Activated naive CD4-positive, alpha-beta T cell treated with anti-CD3 and anti-CD28 coated beads, Interleukin-2, amount 50 U/mL, for 24 hours (primary cell): ENCODE measurements at regions not wholly inside any gene's neighbourhood (a gene's known extent, or its start where the extent isn't known, plus 50 kb on each side); places are given as distances from the start of the nearest gene placed in this dataset.
"Not testable (repeated sequence)": the region's sequence is repeated elsewhere in the genome, so short reads cannot be mapped to it uniquely, and the experiment has no call there.

Experiments
- H3K27ac Mint-ChIP-seq: one replicate; pipeline ENCODE4 v1.8.0; 2021; ENCODE audit warnings: mild to moderate bottlenecking, mixed read lengths
- H3K27me3 Mint-ChIP-seq: one replicate; pipeline ENCODE4 v1.8.0; 2021; ENCODE audit warnings: mixed read lengths
- H3K36me3 Mint-ChIP-seq: one replicate; pipeline ENCODE4 v1.8.0; 2021; ENCODE audit warnings: mixed read lengths
- H3K4me1 Mint-ChIP-seq: one replicate; pipeline ENCODE4 v1.8.0; 2021; ENCODE audit warnings: mixed read lengths
- H3K4me3 Mint-ChIP-seq: one replicate; pipeline ENCODE4 v1.8.0; 2021; ENCODE audit warnings: mild to moderate bottlenecking, mixed read lengths
- H3K9me3 Mint-ChIP-seq: one replicate; pipeline ENCODE4 v1.8.0; 2021; ENCODE audit warnings: mixed read lengths

GRCh38 chr15:79492065-79492464 is 59.9 kb downstream of the MINAR1 start:
- H3K27me3 Mint-ChIP-seq = peaks cover 13% of the 10 kb centered on the region

GRCh38 chr15:79494384-79494909 is 62.3 kb downstream of the MINAR1 start:
- Mint-ChIP-seq H3K4me3 (no peak overlapping the region), H3K27ac (no peak overlapping the region), H3K36me3 (no peaks in the 10 kb centered on the region), H3K27me3 (peaks cover 14% of the 10 kb centered on the region), H3K9me3 (no peaks in the 10 kb centered on the region), H3K4me1 (no peaks in the 10 kb centered on the region)

More at GRCh38 chr15:79492065-79492464, 59.9 kb downstream of the MINAR1 start:
- Mint-ChIP-seq H3K36me3 (no peaks in the 10 kb centered on the region), H3K9me3 (no peaks in the 10 kb centered on the region), H3K4me3 (no peak overlapping the region), H3K27ac (no peak overlapping the region), H3K4me1 (no peaks in the 10 kb centered on the region)

DNA sequence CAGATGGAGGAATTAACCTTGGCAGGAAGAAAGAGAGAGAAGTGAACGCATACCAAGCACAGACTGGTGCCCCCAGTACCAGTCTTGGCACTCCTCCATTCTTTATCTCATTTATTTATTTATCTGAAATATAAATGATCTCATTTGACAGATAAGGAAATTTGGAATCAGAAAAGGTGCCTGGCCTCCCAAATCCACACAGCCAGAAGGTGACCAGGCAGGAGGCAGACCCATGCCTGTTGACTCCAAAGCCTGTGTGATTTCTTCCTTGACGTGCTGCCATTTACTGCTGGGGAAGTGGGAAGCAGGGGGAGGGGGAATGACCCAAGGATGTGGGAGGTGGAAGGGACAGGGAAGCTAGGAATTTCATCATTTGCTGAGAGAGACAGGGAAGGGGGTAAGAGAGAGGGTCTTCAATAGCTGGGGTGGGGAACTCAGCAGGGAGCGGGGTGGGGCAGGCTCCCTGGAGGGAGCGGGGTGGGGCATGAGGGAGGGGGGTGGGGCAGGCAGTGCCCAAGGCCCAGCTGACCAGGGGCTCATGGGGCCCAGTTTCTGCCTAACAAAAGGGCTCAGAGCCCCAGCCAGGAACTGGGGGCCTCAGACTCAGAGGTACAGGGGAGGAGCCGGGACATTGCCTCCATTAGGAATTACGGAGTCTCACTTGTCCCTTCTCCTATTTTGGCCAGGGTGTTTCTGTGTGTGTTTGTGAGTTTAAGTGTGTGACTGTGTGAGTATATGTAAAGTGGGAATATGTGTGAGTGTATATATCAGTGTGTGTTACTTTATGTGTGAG is 63.0 kb downstream of the MINAR1 start:
- no peak overlapping the region for H3K4me3 Mint-ChIP-seq
- H3K4me1 Mint-ChIP-seq = no peaks in the 10 kb centered on the region
- no peaks in the 10 kb centered on the region for H3K36me3 Mint-ChIP-seq
- H3K27me3 Mint-ChIP-seq = peaks cover 14% of the 10 kb centered on the region
- no peaks in the 10 kb centered on the region for H3K9me3 Mint-ChIP-seq
- no peak overlapping the region for H3K27ac Mint-ChIP-seq

DNA sequence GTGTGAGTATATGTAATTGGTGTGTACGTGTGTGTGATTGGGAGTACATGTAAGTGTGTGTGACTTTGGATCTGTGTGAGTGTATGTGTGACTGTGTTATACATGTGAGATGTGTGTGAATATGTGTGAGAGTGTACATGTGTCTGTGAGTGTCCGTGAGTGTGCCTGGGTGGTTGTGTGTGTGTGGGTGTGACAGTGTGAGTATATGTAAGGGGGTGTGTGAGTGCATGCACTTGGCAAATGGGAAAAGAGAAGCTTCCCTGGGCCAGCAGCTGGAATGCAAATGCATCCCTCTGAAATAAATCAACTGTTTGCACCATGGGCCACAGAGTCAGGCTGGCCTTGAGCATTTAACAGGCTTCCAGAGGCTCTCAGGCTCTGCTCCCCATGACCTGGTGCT is 63.6 kb downstream of the MINAR1 start:
- H3K27ac Mint-ChIP-seq = no peak overlapping the region
- no peaks in the 10 kb centered on the region for H3K9me3 Mint-ChIP-seq
- H3K36me3 Mint-ChIP-seq = no peaks in the 10 kb centered on the region
- H3K4me3 Mint-ChIP-seq = no peak overlapping the region
- H3K4me1 Mint-ChIP-seq = no peaks in the 10 kb centered on the region
- H3K27me3 Mint-ChIP-seq = peaks cover 14% of the 10 kb centered on the region

GRCh38 chr15:79496838-79497237 is 64.7 kb downstream of the MINAR1 start:
- no peak overlapping the region for H3K27ac Mint-ChIP-seq
- H3K9me3 Mint-ChIP-seq = no peaks in the 10 kb centered on the region
- no peak overlapping the region for H3K4me3 Mint-ChIP-seq
- H3K27me3 Mint-ChIP-seq = peaks cover 14% of the 10 kb centered on the region
- no peaks in the 10 kb centered on the region for H3K4me1 Mint-ChIP-seq
- no peaks in the 10 kb centered on the region for H3K36me3 Mint-ChIP-seq

- H3K27ac Mint-ChIP-seq = no peak overlapping the region
- no peaks in the 10 kb centered on the region for H3K4me1 Mint-ChIP-seq
- H3K4me3 Mint-ChIP-seq = no peak overlapping the region
- H3K27me3 Mint-ChIP-seq = peaks cover 3% of the 10 kb centered on the region
- no peaks in the 10 kb centered on the region for H3K9me3 Mint-ChIP-seq
- no peaks in the 10 kb centered on the region for H3K36me3 Mint-ChIP-seq
Measured at GRCh38 chr15:79501086-79501485, 69.0 kb downstream of the MINAR1 start.

- no peaks in the 10 kb centered on the region for H3K27me3 Mint-ChIP-seq
Measured at GRCh38 chr15:79505956-79506355, 73.8 kb downstream of the MINAR1 start.

GRCh38 chr15:79512844-79513243 is 80.7 kb downstream of the MINAR1 start:
- H3K36me3 Mint-ChIP-seq, H3K4me1 Mint-ChIP-seq, H3K9me3 Mint-ChIP-seq, H3K27ac Mint-ChIP-seq, H3K4me3 Mint-ChIP-seq: not testable (repeated sequence)
- peaks cover 14% of the 10 kb centered on the region for H3K27me3 Mint-ChIP-seq

More at GRCh38 chr15:79505956-79506355, 73.8 kb downstream of the MINAR1 start:
- H3K9me3 Mint-ChIP-seq = no peaks in the 10 kb centered on the region
- no peak overlapping the region for H3K4me3 Mint-ChIP-seq
- H3K27ac Mint-ChIP-seq = no peak overlapping the region
- H3K36me3 Mint-ChIP-seq = no peaks in the 10 kb centered on the region
- no peaks in the 10 kb centered on the region for H3K4me1 Mint-ChIP-seq

- Mint-ChIP-seq H3K27ac (no peak overlapping the region), H3K36me3 (no peaks in the 10 kb centered on the region), H3K4me3 (no peak overlapping the region), H3K4me1 (no peaks in the 10 kb centered on the region), H3K9me3 (no peaks in the 10 kb centered on the region), H3K27me3 (peaks cover 14% of the 10 kb centered on the region)
Measured at GRCh38 chr15:79513417-79513816, 81.3 kb downstream of the MINAR1 start.

DNA sequence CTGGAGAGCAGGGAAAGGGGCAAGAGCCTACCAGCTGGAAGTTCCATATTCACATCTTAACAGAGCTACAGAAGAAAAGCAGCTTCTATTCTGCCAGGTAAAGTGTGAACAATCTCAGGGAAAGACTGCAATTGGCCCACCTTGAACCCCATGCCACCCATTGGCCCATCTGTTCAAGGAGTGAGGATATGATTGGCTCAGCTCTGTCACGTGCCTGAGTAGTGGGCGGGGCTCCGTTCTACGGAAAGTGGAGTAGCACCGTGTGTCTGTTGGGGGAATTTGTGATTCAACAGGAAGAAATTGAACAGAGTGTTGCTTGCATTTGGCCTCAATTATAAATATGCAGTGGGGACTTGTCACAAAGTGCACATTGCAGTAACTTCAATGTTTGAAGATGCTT is 81.8 kb downstream of the MINAR1 start:
- Mint-ChIP-seq H3K36me3 (no peaks in the 10 kb centered on the region), H3K9me3 (no peaks in the 10 kb centered on the region), H3K27me3 (peaks cover 14% of the 10 kb centered on the region), H3K27ac (no peak overlapping the region), H3K4me3 (no peak overlapping the region), H3K4me1 (no peaks in the 10 kb centered on the region)

GRCh38 chr15:79515300-79516027 is 83.3 kb downstream of the MINAR1 start:
- no peak overlapping the region for H3K4me3 Mint-ChIP-seq
- H3K27me3 Mint-ChIP-seq = peaks cover 14% of the 10 kb centered on the region
- no peaks in the 10 kb centered on the region for H3K36me3 Mint-ChIP-seq
- no peaks in the 10 kb centered on the region for H3K4me1 Mint-ChIP-seq
- no peak overlapping the region for H3K27ac Mint-ChIP-seq
- H3K9me3 Mint-ChIP-seq = no peaks in the 10 kb centered on the region

GRCh38 chr15:79516155-79516554 is 84.0 kb downstream of the MINAR1 start:
- no peaks in the 10 kb centered on the region for H3K9me3 Mint-ChIP-seq
- peaks cover 14% of the 10 kb centered on the region for H3K27me3 Mint-ChIP-seq
- no peak overlapping the region for H3K27ac Mint-ChIP-seq
- no peak overlapping the region for H3K4me3 Mint-ChIP-seq
- no peaks in the 10 kb centered on the region for H3K36me3 Mint-ChIP-seq
- H3K4me1 Mint-ChIP-seq = no peaks in the 10 kb centered on the region

- Mint-ChIP-seq H3K36me3 (no peaks in the 10 kb centered on the region), H3K4me1 (no peaks in the 10 kb centered on the region), H3K4me3 (no peak overlapping the region), H3K9me3 (no peaks in the 10 kb centered on the region), H3K27me3 (peaks cover 14% of the 10 kb centered on the region), H3K27ac (no peak overlapping the region)
Measured at GRCh38 chr15:79516646-79517045, 84.5 kb downstream of the MINAR1 start.

DNA sequence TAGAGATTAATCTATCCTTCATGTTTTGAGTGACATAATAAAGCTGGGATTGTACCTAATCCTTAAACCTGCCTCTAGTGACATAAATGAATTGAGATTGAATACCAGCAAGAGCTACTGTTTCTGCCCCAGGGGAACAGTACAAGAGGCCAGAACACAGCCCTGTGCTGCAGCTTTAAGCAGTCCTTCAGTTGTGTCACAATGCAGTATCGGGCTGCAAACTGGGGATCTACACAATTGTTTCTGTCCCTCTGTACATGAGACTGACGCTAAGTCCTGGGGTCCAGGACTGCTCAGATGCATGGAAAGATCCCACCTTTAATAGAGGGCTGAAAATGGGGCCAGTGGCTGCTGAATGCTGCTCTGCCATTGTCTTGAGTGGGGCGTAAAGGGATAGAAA is 87.5 kb downstream of the MINAR1 start:
- no peak overlapping the region for H3K4me3 Mint-ChIP-seq
- H3K27ac Mint-ChIP-seq = no peak overlapping the region
- H3K36me3 Mint-ChIP-seq = no peaks in the 10 kb centered on the region

GRCh38 chr15:79520654-79521053 is 88.5 kb downstream of the MINAR1 start:
- no peak overlapping the region for H3K4me3 Mint-ChIP-seq
- no peaks in the 10 kb centered on the region for H3K36me3 Mint-ChIP-seq

More for the DNA sequence above, 87.5 kb downstream of the MINAR1 start:
- H3K4me1 Mint-ChIP-seq = no peaks in the 10 kb centered on the region
- H3K27me3 Mint-ChIP-seq = peaks cover 12% of the 10 kb centered on the region
- H3K9me3 Mint-ChIP-seq = no peaks in the 10 kb centered on the region

DNA sequence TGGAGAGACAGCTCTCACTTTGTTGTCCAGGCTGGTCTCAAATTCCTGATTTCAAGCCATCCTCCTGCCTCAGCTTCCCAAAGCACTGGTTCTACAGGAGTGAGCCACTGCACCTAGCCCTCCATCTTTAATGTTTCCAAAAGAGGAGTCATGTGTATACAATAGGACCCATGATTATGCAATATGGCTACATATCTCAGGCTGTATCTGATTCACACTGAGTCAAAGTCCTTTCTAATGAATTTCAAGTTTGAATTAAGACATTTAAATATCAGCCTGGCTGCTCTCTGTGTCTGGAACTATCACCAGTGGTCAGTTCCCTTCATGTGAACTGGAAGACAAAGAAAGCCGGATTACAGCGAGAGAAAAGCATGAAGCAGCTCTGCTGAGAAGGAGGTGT is 90.5 kb downstream of the MINAR1 start:
- Mint-ChIP-seq H3K36me3 (no peaks in the 10 kb centered on the region), H3K4me1 (no peaks in the 10 kb centered on the region), H3K27ac (no peak overlapping the region), H3K9me3 (no peaks in the 10 kb centered on the region), H3K27me3 (peaks cover 6% of the 10 kb centered on the region), H3K4me3 (no peak overlapping the region)

More at GRCh38 chr15:79520654-79521053, 88.5 kb downstream of the MINAR1 start:
- Mint-ChIP-seq H3K4me1 (no peaks in the 10 kb centered on the region), H3K9me3 (no peaks in the 10 kb centered on the region), H3K27ac (no peak overlapping the region), H3K27me3 (peaks cover 12% of the 10 kb centered on the region)
